HG03196 (cell line): ENCODE measurements at regions not wholly inside any gene's neighbourhood (a gene's known extent, or its start where the extent isn't known, plus 50 kb on each side); places are given as distances from the start of the nearest gene placed in this dataset.

Source experiments
- ATAC-seq: cut with Tn5 transposase; IDR thresholded peaks from one replicate; pipeline ENCODE4 v1.9.1; 2021; ENCODE audit not compliant: unreplicated experiment

DNA sequence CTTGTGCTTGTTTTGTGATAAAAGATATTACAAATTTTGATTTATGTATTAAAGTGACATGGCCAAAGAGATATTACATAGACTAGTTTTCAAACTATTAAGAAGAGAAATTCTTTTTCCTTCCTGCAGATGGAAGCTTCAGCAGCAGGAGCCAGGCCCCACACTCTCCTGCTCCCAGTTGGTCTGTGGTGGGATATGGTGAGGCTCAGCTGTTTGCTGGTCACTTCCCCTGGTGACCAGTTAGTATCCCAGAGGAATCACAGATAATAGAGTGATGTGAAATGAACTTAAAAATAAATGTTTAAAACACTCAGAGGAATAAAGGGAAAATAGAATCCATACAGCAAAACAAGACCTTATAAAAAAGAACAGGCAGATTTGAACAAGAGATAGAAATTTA lies 154.7 kb downstream of the KTN1 start:
- ATAC-seq: no peak

DNA sequence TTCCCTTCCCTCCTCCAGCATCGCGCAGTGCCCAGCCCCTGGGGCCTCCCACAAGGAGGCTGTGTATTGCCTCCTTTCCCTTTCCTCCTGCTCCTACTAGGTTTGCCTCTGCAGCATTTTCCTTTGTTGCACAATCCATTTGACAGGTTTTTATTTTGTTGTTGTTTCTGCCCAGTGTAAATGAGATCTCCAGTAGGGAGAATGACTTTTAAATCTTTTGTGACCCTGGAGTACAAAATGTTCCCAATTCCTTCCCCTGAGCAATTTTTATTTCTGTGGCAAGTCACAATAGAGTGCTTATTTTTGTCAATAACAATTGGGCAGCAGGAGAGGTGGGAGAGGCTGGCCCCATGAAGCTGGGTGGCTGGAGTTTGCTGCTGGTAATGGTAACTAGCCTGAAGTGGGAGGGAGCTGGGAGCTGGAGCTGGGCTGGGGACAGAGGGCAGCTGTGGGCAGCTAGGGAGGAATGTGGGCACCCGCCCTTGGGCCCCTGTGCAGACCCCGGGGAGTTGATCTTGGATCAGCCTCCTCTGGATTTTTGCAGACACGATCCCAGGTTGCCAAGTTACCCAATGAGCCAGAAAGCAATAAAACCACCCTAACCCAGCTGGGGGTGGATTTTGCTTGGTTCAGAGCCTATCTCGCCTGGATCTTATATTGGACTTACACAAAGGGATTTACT lies 160.1 kb downstream of the KTN1 start:
- ATAC-seq: no peak

- no peak for ATAC-seq
Measured at GRCh38 chr14:55740649-55740989, 160.6 kb downstream of the KTN1 start.

DNA sequence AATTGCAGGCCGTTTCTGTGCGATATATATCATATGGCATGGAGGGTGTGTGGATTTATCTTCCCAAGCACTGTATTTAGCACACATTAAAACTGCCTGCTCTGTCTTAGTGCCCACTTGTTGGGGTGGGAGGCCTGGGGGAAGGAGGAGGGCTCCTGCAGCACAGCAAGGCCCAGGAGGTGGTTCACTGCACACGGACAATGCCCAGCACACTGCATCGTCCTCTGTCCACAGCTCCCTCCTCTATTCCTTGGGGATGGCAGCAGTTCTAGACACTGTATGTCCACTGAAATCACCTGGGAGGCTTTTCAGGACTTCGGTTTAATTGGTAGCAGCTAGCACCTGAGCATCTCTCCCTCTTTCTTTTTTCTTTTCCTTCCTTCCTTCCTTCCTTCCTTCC lies 161.2 kb downstream of the KTN1 start:
- ATAC-seq: no peak

GRCh38 chr14:55743551-55743950 lies 163.5 kb downstream of the KTN1 start:
- no peak for ATAC-seq

DNA sequence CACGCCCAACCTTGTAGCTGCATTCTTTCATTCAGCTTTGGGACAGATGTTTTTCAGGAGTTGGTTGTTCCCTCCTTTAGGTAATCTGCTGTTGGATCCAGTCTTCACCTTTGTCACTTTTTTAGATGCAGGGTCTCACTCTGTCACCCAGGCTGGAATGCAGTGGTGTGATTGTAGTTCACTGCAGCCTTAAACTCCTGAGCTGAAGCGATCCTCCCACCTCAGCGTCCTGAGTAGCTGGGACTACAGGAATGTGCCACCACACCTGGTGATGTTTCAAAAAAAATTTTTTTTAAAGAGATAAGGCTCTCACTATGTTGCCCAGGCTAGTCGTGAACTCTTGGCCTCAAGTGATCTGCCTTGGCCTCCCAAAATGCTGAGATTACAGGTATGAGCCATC lies 164.3 kb downstream of the KTN1 start:
- no peak for ATAC-seq

DNA sequence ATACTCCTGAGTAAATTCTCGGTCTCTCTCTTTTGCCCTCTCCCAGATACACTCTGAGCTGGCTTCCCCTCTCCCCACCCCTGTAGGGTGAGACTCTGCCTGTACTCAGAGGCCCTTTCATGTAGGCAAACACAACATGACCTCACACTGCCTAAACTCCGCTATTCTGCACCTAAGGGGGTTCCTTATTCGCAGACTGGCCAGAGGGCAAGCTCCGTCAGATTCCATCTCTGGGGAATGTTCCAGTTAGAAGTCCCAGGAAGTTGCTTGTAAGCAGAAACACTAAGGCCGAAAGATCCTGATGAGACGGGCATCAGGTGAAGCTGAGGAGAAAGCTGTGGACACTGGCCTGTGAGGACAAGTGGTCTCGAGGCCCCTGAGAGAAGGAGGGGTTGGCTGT lies 165.9 kb downstream of the KTN1 start:
- no peak for ATAC-seq

DNA sequence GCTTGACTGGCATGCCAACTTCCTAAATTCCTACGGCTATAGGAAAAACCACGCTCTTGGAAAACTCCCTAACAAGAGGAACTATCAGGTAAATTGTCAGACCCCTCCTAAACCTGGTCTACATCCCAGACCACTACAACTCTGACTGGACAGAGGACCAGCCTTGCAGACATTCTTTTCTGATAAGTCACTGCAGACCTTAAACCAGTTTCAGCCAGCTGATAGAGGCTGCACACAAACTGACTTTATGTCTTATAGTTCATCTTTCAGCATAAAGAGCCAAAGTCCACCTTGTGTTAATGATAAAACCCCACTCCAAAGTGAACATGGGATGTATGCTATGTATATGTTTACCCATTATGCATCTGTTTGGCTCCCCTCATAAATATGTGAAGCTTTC lies 166.6 kb downstream of the KTN1 start:
- no peak for ATAC-seq

GRCh38 chr14:55747186-55747585 lies 167.2 kb downstream of the KTN1 start:
- no peak for ATAC-seq

GRCh38 chr14:55749201-55749812 lies 169.3 kb downstream of the KTN1 start:
- no peak for ATAC-seq

- ATAC-seq: no peak
Measured at GRCh38 chr14:55749946-55750345, 169.9 kb downstream of the KTN1 start.

DNA sequence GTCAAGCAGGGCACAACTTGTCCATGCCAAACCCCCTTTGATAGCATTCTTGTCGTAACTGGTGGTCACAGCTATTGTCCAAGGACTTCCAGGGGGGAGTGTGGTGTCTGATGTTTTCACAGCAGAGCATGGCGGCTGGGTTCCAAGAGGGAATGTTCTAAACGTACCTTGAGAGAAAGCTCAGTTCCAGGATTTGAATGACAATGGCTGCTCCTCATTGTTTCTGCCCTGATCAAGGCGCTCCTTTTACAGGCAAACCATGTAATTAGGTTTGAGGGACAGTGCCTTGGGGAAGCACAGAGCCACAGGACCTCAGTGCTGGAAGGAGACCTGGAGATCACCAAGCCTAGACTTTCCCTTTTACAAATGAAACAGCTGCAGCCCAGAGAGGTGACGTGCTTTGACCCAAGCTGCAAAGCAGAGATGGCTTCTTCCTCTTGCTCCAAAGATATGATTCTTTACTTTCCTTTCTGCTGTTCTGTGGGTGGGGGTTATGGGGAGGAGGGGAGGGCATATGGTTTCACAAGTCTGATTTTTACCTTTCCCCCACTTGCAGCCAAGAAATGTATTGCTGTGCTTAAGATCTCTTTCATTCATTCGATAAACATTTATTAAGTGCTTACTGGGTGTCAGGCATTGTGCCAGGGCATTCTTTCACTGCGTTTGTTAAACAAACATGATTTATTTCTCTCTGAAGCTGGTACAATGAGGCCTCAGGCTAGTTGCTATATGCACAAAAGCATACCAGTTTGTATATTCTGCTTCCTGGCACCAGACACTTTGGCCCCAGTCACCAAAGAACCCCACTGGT lies 172.8 kb downstream of the KTN1 start:
- ATAC-seq: no peak

GRCh38 chr14:55754471-55754870 lies 174.5 kb downstream of the KTN1 start:
- no peak for ATAC-seq

DNA sequence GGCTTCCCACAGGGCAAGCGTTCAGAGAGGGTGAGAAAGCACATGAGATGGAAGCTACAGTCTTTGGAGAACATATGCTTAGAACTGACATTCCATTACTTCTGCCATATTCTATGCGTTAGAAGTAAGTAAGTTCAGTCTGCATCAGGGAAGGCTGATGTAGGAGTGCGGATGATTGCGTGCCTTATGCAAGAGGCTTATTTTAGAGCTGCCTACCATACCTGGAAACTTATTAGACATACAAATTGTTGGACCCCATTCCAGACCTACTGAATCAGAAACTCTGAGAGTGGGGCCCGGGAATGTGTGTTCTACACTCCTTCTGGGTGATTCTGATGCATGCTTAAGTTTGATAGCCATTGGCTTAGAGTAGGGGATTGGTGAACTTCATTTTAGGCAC lies 174.9 kb downstream of the KTN1 start:
- no peak for ATAC-seq

DNA sequence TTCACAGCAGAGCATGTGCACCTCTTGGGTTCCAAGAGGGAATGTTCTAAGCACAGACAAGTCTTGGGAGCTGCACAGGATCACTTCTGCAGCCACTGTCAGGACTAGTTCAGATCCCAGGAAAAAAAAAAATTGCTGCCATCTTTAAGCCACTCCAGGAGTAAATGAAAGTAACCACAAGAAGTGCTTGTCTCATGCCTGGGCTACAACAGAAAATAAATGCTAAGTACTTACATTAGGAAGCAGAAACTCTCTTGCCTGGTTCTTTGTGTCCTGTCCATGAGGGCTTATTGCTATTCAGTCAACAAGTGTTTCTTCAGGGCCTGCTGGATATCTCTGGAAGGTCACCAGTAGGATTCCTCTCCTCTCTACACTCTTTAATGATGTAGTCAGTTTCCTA lies 176.1 kb downstream of the KTN1 start:
- no peak for ATAC-seq

- no peak for ATAC-seq
Measured at GRCh38 chr14:55756557-55756956, 176.6 kb downstream of the KTN1 start.

GRCh38 chr14:55758796-55759195 lies 178.8 kb downstream of the KTN1 start:
- no peak for ATAC-seq

- no peak for ATAC-seq
Measured at GRCh38 chr14:55760789-55761566, 181.0 kb downstream of the KTN1 start.

DNA sequence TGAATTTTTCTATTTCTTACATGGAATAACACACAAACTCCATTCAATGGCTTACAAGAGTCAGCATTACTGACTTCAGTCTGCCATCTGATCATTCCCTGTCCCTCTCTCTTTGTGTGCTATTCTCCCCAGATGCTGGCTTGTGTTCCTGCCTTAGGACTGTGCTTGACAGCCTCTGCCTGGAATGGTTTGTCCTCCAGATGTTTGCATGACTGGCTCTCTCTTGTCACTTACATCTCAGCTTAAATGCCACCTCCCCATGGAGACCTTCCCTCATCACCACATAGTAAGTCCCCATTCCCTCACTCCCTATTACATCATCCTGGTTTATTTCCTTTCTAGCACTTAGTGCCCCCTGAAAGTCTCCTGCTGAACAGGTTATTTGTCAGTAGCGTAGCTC lies 181.6 kb downstream of the KTN1 start:
- no peak for ATAC-seq

DNA sequence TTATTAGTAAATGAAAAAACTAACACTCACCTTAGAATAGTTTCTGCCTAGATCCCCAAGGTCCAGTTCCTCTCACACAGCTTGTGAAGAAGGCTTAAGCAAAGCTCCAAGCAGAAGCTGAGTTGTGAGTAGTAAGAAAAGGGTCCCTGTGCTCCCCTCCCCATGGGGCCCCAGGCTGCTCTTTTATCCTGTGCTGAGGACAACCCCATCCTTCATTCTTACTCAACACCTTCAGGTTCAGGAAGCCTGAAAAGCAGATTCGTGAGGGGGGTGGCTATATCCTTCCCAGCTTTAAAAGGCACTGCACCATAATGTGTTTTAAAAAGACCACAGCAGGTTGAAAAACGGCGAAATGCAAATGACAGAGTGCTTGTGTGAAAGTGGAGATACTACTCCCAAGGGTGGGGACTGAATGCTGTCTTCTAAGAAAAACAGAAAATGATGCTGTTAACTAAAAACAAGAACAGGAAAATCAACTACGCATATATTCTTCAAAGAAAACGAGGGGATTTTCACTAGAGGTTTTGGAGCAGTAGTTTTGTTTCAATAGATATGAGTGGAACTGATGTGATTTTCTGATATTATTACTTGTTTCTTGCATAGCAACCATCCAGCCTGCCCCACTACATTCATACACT lies 182.7 kb downstream of the KTN1 start:
- no peak for ATAC-seq

GRCh38 chr14:55764784-55765183 lies 184.8 kb downstream of the KTN1 start:
- no peak for ATAC-seq
